IMR-90 (cell line): ENCODE measurements at regions not wholly inside any gene's neighbourhood (a gene's known extent, or its start where the extent isn't known, plus 50 kb on each side); places are given as distances from the start of the nearest gene placed in this dataset.

Experiments
- BHLHE40 ChIP-seq: fragments of 150-350 bp; IDR thresholded peaks from 2 replicates; pipeline ENCODE4 v1.6.1; 2016; ENCODE audit warnings: mild to moderate bottlenecking, low read depth, low read length
- CEBPB ChIP-seq: IDR thresholded peaks from 2 replicates; pipeline ENCODE4 v1.6.1; 2012; ENCODE audit warnings: low read depth, low read length, improper control_type of control experiment
- CHD1 ChIP-seq: IDR thresholded peaks from 2 replicates; pipeline ENCODE4 v1.6.1; 2012; ENCODE audit warnings: low read depth, low read length, improper control_type of control experiment
- FOS ChIP-seq: fragments of 150-350 bp; IDR thresholded peaks from 2 replicates; pipeline ENCODE4 v1.6.1; 2016; ENCODE audit warnings: low read depth, low read length
- MXI1 ChIP-seq: IDR thresholded peaks from 2 replicates; pipeline ENCODE4 v1.6.1; 2012; ENCODE audit warnings: low read depth, mild to moderate bottlenecking, low read length, moderate library complexity, borderline replicate concordance
- NFE2L2 ChIP-seq: fragments of 150-350 bp; IDR thresholded peaks from 2 replicates; pipeline ENCODE4 v1.6.1; 2016; ENCODE audit warnings: low read depth, mild to moderate bottlenecking, low read length
- POLR2A ChIP-seq: IDR thresholded peaks from 2 replicates; pipeline ENCODE4 v1.6.1; 2012; ENCODE audit warnings: mild to moderate bottlenecking, low read depth, low read length
- RAD21 ChIP-seq: IDR thresholded peaks from 2 replicates; pipeline ENCODE4 v1.6.1; 2012; ENCODE audit warnings: low read length, improper control_type of control experiment
- RFX5 ChIP-seq: IDR thresholded peaks from 2 replicates; pipeline ENCODE4 v1.8.0; 2012; ENCODE audit warnings: low read depth, mild to moderate bottlenecking, low read length, moderate library complexity
- SMC3 ChIP-seq: fragments of 150-350 bp; IDR thresholded peaks from 2 replicates; pipeline ENCODE4 v1.6.1; 2016; ENCODE audit warnings: low read depth, mild to moderate bottlenecking, antibody characterized with exemption, low read length, moderate library complexity
- TF ChIP-seq, protein P1 (sequence below): conservative IDR thresholded peaks from 2 replicates; pipeline ENCODE4 v1.5.1; 2012; ENCODE audit warnings: mild to moderate bottlenecking, low read depth, low read length, improper control_type of control experiment
- TF ChIP-seq, protein P2 (sequence below): fragments of 150-350 bp; IDR thresholded peaks from 2 replicates; pipeline ENCODE4 v1.6.1; 2017; ENCODE audit warnings: mild to moderate bottlenecking, antibody characterized with exemption, low read length, low read depth

DNA sequence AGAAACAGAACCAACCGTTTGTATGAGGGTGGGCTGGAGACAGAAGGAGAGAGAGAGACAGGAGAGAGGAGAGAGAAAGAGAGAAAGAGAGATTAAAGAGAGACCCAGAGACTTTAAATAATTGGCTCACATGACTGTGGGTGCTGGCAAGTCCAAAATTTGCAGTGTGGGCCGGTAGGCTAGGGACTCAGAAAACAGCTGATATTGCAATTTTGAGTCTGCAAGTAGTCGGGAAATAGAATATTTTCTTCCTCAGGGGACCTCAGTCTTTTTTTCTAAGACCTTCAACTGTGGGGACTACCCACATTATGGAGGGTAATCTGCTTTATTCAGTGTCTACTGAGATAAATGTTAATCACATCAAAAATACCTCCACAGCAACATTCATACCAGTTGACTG lies 1439.0 kb downstream of the CDH11 start:
- TF ChIP-seq, protein P1, sequence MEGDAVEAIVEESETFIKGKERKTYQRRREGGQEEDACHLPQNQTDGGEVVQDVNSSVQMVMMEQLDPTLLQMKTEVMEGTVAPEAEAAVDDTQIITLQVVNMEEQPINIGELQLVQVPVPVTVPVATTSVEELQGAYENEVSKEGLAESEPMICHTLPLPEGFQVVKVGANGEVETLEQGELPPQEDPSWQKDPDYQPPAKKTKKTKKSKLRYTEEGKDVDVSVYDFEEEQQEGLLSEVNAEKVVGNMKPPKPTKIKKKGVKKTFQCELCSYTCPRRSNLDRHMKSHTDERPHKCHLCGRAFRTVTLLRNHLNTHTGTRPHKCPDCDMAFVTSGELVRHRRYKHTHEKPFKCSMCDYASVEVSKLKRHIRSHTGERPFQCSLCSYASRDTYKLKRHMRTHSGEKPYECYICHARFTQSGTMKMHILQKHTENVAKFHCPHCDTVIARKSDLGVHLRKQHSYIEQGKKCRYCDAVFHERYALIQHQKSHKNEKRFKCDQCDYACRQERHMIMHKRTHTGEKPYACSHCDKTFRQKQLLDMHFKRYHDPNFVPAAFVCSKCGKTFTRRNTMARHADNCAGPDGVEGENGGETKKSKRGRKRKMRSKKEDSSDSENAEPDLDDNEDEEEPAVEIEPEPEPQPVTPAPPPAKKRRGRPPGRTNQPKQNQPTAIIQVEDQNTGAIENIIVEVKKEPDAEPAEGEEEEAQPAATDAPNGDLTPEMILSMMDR, result no peak
- TF ChIP-seq RFX5 (no peak), NFE2L2 (no peak), BHLHE40 (no peak), SMC3 (no peak), POLR2A (no peak), FOS (no peak), CEBPB (no peak), RAD21 (no peak), MXI1 (no peak), CHD1 (no peak)
- TF ChIP-seq, protein P2, sequence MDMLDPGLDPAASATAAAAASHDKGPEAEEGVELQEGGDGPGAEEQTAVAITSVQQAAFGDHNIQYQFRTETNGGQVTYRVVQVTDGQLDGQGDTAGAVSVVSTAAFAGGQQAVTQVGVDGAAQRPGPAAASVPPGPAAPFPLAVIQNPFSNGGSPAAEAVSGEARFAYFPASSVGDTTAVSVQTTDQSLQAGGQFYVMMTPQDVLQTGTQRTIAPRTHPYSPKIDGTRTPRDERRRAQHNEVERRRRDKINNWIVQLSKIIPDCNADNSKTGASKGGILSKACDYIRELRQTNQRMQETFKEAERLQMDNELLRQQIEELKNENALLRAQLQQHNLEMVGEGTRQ, result no peak
